ENCODE measurements at regions not wholly inside any gene's neighbourhood (a gene's known extent, or its start where the extent isn't known, plus 50 kb on each side); places are given as distances from the start of the nearest gene placed in this dataset.

- no peak for DNase-seq
Measured at GRCh38 chr13:107860284-107860683, 355.1 kb downstream of the LIG4 start.

- DNase-seq = no peak
Measured at GRCh38 chr13:107854880-107855279, 360.5 kb downstream of the LIG4 start.

GRCh38 chr13:107852072-107852471 lies 363.3 kb downstream of the LIG4 start:
- DNase-seq = no peak

- no peak for DNase-seq
Measured at GRCh38 chr13:107851670-107852069, 363.7 kb downstream of the LIG4 start.

- DNase-seq = no peak
Measured at GRCh38 chr13:107847406-107847805, 367.9 kb downstream of the LIG4 start.

- no peak for DNase-seq
Measured at GRCh38 chr13:107846642-107847041, 368.7 kb downstream of the LIG4 start.

- no peak for DNase-seq
Measured at GRCh38 chr13:107845911-107846310, 369.4 kb downstream of the LIG4 start.

- no peak for DNase-seq
Measured at GRCh38 chr13:107843681-107844080, 371.7 kb downstream of the LIG4 start.

- no peak for DNase-seq
Measured at GRCh38 chr13:107843281-107843680, 372.1 kb downstream of the LIG4 start.

GRCh38 chr13:107842562-107843180 lies 372.7 kb downstream of the LIG4 start:
- no peak for DNase-seq

- no peak for DNase-seq
Measured at GRCh38 chr13:107838588-107839161, 376.7 kb downstream of the LIG4 start.

- no peak for DNase-seq
Measured at GRCh38 chr13:107836685-107837084, 378.7 kb downstream of the LIG4 start.

- DNase-seq = no peak
Measured at GRCh38 chr13:107835339-107836018, 379.9 kb downstream of the LIG4 start.

GRCh38 chr13:107834717-107835116 lies 380.6 kb downstream of the LIG4 start:
- no peak for DNase-seq

GRCh38 chr13:107834281-107834680 lies 381.1 kb downstream of the LIG4 start:
- DNase-seq = no peak

- no peak for DNase-seq
Measured at GRCh38 chr13:107832500-107833100, 382.7 kb downstream of the LIG4 start.

- DNase-seq = no peak
Measured at GRCh38 chr13:107830804-107831203, 384.5 kb downstream of the LIG4 start.

GRCh38 chr13:107827840-107828549 lies 387.3 kb downstream of the LIG4 start:
- DNase-seq = no peak

- DNase-seq = peak; percentile 34
Measured at GRCh38 chr13:107824635-107825034, 390.7 kb downstream of the LIG4 start.

- no peak for DNase-seq
Measured at GRCh38 chr13:107822006-107822405, 393.3 kb downstream of the LIG4 start.

GRCh38 chr13:107821492-107821891 lies 393.8 kb downstream of the LIG4 start:
- DNase-seq = no peak

- DNase-seq = no peak
Measured at GRCh38 chr13:107819071-107819470, 396.3 kb downstream of the LIG4 start.
